Pulmonary artery endothelial cell (primary cell): ENCODE measurements at regions not wholly inside any gene's neighbourhood (a gene's known extent, or its start where the extent isn't known, plus 50 kb on each side); places are given as distances from the start of the nearest gene placed in this dataset.
A peak's percentile ranks its signal among the peaks of the same experiment; 100 is the strongest.
"Not testable (repeated sequence)": the region's sequence is repeated elsewhere in the genome, so short reads cannot be mapped to it uniquely, and the experiment has no call there.

Experiments
- DNase-seq: peaks from one replicate; pipeline ENCODE4 v3.0.0-alpha.2; 2011; ENCODE audit warnings: low read depth, low spot score

DNA sequence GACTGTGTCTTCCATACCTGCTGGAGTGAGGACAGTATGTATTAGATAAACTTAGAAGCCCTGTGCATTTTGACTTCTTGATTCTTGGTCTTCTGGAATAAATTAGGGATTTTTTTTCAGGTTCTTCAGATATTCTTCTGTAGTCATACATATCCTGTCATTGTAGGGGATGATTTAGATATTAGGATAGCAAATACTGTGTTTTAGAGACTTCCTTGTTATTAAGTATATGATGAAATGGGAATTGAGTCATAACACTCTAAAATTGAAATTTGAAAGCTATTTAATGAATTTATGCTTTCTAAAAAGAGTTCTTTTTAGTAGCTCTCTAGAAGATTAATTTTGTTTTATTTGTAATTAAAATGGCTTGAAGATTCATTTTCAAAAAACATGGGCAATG is 371.5 kb upstream of the RGS6 start:
- no peak for DNase-seq

DNA sequence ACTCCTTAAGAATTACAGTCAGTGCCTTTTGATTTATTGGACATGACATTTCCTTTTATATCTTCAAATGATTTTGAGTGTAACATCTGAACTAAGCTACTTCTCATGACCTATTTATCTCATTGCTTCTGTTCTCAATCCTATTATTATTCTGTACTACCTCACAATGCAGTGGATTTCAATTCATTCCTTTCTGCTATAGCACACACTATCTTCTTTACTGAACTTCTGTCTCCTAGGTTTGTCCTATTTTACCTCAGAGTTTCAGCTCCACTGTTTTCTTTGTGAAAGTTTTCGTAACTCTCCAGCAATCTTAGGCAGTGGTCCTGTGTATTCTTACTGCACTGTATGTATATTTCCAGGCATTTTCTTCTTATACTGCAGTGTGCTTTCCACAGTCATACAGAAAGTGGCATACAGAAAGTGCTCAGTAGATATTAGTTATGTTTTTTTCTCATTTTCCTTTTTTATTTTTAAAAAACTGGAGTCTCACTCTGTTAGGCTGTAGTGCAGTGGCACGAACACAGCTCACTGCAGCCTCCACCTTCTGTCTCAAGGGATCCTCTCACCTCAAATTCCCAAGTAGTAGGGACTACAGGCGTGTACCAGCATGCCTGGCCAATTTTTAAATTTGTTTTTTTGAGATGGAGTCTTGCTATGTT is 368.6 kb upstream of the RGS6 start:
- DNase-seq: no peak

DNA sequence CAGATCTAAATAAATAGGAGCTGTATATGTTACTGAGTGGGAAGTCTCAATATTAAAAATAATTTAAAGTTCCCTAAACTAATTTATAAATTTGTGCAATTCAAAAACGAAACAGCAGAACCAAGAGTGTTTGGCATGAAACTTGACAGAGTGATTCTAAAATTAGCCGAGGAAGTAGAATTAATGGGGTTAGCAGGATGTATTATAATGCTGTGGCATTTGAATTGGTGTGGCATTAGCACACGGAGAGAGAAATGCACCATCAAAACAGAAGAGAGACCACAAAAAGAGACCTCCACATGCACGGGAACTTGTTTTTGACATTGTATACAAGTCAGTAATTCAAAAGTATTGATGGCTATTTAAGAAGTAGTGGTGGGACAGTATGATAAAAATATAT is 366.0 kb upstream of the RGS6 start:
- no peak for DNase-seq

DNA sequence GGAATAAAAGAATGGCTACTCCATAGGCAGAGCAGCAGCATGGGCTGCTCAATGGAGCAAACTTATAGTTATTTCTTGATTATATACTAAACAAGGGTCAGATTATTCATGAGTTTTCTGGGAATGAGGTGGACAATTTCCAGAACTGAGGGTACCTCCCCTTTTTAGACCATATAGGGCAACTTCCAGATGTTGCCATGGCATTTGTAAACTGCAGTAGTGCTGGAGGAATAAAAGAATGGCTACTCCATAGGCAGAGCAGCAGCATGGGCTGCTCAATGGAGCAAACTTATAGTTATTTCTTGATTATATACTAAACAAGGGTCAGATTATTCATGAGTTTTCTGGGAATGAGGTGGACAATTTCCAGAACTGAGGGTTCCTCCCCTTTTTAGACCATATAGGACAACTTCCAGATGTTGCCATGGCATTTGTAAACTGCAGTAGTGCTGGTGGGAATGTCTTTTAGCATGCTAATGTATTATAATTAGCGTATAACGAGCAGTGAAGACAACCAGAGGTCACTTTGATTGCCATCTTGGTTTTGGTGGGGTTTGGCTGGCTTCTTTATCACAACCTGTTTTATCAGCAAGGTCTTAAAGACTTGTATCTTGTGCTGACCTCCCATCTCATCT is 364.6 kb upstream of the RGS6 start:
- not testable (repeated sequence) for DNase-seq

DNA sequence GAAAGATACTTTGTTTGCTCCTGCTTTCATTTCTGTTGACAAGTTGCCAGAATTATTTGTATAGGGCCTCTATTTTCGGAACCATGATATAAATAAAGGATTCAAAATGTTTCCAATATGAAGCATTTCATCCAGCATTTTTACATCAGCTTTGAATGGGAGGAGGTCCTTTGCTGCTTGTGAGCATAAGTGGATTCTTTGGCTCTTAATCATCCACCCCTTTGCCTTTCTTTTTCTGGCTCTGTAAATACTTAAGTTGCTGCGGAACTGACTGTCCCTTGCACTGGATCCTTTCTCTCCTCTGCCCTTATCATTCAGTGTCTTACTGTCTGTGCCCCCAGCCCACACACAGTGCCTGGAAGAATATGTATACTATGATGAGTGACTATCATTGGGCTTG is 357.3 kb upstream of the RGS6 start:
- peak; percentile 17 for DNase-seq

DNA sequence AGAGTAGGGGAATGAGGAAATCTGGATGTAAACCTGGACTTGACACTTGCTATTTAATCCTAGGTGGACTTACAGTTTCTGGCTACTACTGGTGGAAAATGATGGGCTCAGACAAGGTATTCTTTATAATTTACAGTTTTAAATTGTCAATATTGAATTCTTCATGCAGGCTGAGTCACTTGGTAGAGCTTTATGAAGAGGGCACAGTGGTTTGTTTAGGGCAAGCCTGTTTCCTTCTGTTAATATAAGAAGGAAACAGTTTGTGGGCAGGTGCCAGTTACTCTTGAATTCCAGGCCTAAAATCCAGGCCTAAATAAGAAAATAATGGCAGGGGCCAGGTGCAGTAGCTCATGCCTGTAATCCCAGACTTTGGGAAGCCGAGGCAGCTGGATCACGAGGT is 355.8 kb upstream of the RGS6 start:
- no peak for DNase-seq

DNA sequence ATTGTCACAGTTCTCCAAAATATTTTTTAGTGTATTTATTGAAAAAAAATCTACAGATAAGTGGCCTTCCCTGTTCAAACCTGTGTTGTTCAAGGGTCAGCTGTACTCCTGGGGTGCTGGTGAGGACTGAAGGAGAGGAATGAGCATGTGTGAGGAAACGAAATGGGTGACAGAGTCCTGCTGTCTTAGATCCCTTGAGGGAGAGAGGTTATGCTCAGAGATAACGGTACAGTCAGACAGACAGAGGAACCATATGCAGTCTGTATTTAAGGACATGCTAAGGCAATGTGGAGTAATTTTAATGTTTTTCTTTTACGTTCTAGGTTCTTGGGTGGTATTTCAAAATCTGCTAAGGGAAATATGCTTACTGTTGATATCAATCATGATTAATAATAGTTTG is 352.9 kb upstream of the RGS6 start:
- no peak for DNase-seq

DNA sequence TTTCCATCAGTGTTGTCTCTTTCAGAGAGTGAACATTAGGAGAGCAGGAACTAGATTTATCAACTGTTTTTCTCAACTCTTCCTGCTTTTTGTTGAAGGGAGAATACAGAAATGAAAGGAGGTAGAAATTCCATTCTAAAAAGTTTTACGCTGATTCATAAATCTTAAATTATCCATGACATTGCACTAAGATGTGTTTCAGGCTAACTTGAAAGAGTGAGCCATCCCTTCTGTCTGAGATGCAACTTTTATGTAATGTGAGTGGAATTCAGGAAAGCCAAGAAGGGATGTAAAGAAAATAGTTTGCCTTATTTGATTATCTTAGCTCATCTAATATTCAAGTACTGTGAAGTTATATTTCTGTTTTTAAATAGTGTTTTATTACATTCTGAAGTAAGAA is 349.5 kb upstream of the RGS6 start:
- no peak for DNase-seq

DNA sequence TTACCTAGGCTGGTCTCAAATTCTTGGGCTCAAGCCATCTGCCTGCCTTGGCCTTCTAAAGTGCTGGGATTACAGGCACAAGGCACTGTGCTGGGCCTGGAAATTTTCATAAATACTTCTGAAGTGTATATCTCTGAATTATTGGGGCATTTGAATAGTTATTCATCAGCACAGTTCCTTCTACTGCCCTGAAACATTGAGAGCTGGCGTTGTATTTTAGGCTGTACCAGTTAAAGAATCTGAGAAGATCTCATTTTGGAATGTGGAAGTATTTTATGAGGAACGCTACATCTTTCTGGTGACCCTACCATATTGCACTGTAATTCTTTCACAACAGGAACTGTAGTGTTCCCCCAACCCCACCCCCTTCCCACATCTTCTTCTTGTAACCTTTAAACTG is 349.0 kb upstream of the RGS6 start:
- no peak for DNase-seq

DNA sequence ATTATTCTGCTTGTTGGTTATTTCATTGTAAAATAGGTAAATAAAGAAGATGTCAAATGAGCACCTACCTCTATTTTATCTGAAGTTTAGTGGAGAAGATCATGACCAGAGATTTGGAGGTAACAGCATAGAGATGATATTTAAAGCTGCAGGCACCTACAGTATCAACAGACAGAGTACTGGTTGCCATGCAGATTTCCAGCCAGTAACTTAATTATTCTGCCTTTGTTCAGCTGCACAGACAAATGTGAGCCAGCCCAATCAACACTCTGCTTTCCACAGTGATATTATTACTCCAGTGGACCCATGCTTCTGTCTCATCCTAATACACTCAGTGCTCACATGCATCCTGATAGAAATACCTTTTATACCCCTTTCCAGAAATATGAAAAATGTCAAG is 348.5 kb upstream of the RGS6 start:
- DNase-seq: no peak

DNA sequence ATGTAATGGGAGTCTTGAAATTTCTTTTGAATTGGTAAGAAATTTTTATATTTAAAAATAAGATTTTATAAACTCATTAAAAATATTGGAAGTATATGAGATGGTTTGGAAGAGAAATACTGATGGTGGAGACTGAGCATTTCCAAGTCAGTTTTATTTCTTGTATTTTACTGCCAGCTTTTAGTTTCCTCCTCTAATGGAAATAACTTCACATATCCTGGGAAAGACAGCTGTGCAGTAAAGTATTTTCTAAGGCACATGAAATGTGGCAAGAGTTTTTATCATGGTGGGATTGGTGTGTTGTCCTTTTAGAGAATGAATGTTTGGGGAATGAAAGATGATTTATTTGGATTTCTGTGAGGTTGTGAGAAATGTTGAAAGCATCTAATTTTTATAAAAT is 346.9 kb upstream of the RGS6 start:
- DNase-seq: no peak

DNA sequence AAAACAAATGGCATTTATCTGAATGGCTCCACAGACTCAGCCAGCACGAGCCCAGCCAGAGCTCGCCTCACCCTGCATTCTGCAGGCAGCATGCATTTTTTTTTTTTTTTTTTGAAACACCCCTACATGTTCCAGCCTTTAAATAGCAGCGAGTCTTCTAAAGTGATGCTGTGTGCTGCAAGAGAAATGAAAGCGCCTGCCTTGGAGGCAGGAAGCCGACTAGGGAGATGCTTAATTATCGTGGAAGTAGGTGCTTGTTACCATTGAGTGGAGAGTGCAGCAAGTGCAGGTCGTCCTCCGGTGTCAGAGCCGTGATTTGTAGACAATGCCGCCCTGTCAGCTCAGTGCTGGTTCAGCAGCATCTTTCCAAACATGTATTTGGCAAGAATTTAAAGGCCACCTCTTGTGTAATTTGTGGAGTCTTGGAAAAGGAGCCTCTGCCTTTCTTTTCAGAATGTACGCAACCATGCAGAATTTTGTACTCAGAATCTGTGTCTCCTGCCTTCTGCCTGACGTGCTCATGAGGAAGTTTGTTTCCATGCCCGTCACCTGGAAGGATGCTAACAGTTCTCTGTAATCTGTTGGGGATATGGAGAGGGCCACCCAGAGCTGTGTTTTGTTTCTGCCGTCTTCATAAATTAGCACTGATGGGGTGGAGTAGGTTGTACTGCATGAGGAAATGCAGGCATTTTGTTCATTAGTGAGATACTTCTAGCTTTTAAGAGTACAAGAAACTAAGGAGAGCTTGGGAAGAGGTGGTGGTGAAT is 345.9 kb upstream of the RGS6 start:
- DNase-seq: no peak

DNA sequence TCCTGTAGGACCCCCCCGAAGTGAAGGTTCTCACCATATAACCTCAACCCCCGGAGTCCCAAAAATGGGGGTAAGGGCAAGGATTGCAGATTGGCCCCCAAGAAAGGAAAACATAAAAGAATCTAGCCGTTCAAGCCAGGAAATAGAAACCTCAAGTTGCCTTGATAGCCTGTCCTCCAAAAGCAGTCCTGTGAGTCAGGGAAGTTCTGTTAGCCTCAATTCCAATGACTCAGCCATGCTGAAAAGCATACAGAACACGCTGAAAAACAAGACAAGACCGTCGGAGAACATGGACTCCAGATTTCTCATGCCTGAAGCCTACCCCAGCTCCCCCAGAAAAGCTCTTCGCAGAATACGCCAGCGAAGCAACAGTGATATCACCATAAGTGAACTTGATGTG is 344.2 kb upstream of the RGS6 start:
- DNase-seq: no peak

DNA sequence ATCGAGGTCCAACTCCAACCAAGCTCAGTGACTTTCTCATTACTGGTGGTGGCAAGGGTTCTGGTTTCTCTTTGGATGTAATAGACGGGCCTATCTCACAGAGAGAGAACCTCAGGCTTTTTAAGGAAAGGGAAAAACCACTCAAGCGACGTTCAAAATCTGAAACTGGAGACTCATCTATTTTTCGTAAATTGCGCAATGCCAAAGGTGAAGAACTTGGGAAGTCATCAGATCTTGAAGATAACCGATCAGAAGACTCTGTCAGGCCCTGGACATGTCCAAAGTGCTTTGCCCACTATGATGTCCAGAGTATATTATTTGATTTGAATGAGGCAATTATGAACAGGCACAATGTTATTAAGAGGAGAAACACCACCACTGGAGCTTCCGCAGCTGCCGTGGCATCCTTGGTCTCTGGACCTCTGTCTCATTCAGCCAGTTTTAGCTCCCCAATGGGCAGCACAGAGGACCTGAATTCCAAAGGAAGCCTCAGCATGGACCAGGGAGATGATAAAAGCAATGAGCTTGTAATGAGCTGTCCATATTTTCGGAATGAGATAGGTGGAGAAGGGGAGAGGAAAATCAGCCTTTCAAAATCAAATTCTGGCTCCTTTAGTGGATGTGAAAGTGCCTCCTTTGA is 343.5 kb upstream of the RGS6 start:
- no peak for DNase-seq

DNA sequence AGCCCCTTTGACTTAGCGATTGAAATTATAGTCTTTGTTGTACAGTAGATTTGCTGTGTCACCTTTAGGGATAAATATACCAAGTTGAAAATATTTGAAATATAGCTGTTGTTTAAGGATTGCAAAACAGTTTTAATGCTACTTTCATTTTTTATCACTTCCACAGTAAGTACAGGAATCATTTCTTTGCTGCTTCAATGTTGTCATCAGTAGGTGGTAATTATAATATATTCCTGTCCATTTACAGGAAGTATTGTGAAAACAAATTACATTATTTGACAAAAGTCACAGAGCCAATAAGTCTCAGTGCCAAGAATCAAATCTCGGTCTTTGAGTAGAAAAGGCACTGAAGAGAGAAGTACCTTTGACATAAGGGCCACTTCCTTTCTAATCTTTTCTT is 342.6 kb upstream of the RGS6 start:
- no peak for DNase-seq

DNA sequence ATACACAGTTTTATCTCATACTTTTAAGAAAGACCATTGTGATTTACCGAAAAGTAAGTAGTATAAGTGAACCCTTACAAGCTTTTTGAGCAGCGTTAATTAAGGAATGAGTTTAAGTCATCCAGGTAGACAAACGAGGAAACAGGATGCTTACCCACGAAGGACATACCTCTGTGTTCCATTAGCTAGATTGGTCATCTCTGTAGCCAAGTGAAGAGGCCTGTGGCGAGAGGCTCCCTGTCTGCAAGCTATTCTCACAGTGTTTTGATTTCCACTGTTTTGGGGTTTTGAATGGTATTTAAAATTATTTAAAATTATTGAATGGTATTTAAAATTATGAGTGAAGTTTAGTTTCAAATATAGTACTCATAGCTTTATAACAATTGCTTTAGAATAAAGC is 342.1 kb upstream of the RGS6 start:
- DNase-seq: no peak

DNA sequence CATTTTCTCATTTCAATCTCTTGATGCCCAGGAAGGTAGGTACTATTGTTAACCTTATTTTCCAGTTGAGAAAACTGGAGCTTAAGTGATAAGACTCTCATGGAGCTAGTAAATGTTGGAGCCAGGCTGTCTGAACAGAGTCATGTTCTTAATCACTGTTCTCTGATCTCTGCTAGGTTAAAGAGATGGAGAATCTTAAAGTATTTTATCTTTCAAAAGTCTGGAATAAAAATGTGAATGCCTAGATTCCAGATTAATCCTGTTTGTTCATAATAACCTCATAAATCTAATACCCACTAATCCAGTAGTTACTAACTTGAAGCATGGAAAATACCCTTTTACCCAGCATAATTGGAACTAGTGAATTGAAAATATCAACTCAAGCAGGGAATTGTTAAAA is 341.0 kb upstream of the RGS6 start:
- DNase-seq: no peak

DNA sequence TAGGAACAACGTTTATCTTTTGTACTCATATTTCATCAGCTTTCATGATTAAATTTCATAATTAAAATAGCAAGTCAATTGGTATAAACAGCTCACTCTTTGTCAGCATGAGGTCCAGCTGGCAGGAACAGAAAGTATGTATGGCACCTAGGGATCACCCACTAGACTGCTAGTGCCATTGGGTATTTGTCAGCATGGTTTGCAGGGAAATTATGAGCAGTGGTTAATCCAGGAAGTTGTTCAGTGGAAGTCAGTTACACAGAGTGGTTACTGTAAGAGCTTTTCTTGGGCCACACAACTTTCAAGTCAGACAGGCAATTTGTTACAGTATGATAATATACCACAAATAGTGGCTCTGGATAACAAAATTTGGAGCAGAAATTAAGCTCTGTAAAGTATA is 340.3 kb upstream of the RGS6 start:
- no peak for DNase-seq

DNA sequence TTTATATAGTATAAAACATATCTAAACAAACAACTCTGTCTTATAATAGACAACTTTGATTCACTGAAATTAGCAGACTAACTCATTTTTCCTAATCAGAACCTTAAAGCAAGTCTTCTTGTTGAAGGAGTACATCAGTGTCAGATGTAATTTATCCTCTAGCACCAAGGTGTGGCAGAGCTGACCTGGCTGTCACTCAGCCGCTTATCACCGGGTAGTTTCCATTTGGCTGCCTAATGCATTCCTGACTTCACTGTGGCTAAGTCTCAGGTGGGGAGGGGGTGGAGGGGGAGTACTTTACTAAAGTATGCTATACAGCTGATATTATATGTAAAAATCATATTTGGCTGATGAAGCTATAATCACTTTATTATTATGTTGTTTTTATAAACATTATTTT is 339.9 kb upstream of the RGS6 start:
- DNase-seq: no peak

DNA sequence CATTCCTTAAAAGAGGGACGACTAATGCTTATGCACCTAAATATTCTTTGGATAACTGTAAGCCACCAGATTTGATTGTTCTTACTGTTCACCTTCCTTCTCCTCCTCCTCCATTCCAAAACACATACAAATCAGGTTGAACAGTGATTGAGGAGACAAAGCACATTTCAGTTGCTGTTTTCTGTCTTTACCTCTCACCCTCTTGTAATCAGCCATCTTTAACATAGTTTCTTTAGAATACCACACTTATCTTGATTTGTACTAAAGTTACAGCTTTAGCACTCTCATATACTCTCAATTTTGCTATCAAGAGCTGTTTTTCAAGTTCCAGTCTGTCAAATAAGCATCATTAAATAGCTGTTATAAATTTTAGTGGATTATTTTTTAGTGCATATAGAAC is 338.3 kb upstream of the RGS6 start:
- no peak for DNase-seq

DNA sequence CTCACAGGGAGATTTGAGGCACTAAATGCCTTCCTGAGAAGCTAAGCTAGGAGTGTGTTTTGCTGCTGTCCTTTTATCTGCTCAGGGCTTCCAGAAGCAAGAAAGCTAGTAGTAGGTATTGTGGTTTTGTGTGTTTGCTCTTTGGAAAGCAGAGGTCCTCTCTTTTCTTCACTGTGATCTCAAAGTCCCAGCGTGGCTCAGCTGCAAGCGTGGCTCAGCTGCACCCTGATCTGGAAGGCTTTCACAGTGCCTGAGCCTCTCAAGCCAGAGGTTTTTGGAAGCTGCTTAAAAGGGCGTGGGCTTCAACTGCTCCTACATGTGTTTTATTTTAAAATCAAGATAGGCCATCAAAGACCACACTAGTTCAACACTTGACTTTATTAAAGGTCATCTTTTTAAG is 337.4 kb upstream of the RGS6 start:
- no peak for DNase-seq

DNA sequence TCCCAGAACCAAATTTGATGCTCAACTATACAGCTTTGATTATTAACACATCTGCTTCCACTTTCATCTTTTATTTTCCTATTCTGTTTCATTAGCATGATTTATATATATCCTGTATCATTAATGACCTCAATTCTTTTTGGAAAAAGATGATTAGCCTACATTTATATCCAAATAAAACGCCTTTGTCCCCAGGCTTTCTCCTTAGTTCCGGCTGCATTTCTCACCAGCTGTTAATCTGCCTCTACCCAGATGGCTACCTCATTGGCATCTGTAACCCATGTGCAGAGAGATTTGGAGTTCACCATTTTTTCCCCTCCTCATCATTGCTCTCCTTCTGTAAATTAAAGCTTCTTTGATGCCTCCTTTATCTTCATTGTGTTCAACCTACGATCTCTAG is 336.8 kb upstream of the RGS6 start:
- no peak for DNase-seq
